Right atrium auricular region (tissue), 2 donors: ENCODE measurements at regions not wholly inside any gene's neighbourhood (a gene's known extent, or its start where the extent isn't known, plus 50 kb on each side); places are given as distances from the start of the nearest gene placed in this dataset.

Source experiments
- DNase-seq: peaks from one replicate; pipeline ENCODE4 v3.0.0-alpha.2; 2019; ENCODE audit warnings: low spot score
- H3K27ac ChIP-seq, 2 donors: fragments of 200-600 bp; sonication (generic); 1 replicate in 1 of 2; 2 replicates in 1 of 2; pipeline ENCODE4 v1.5.1; 2016 to 2019
- H3K27me3 ChIP-seq, 2 donors: fragments of 200-600 bp; sonication (generic); one replicate each; pipeline versions ENCODE4 v1.5.1 to v1.6.0; 2017 to 2019
- H3K36me3 ChIP-seq: fragments of 200-600 bp; sonication (generic); one replicate; pipeline ENCODE4 v1.5.1; 2016
- H3K4me1 ChIP-seq, 2 donors: fragments of 200-600 bp; sonication (generic); one replicate each; pipeline versions ENCODE4 v1.5.1 to v1.6.0; 2017 to 2019
- H3K4me3 ChIP-seq, 2 donors: fragments of 200-600 bp; sonication (generic); 1 replicate in 1 of 2; 2 replicates in 1 of 2; pipeline ENCODE4 v1.5.1; 2017 to 2019; ENCODE audit warnings: mild to moderate bottlenecking in 1 of 2, moderate library complexity in 1 of 2
- H3K9me3 ChIP-seq, 2 donors: fragments of 200-600 bp; sonication (generic); one replicate each; pipeline ENCODE4 v1.5.1; 2019
- CTCF ChIP-seq, 2 donors: fragments of 200-600 bp; sonication (generic); IDR thresholded peaks; one replicate each; pipeline ENCODE4 v1.5.1; 2019; ENCODE audit warnings: antibody characterized with exemption in 2 of 2

GRCh38 chr3:144164352-144164751 is 192.7 kb downstream of the DIPK2A start:
- TF ChIP-seq CTCF (IDR thresholded peaks at IDR 0.05) = no peak
- no peaks in the 10 kb centered on the region for H3K36me3 ChIP-seq
- no peak overlapping the region for H3K27ac ChIP-seq
- H3K9me3 ChIP-seq = no peaks in the 10 kb centered on the region
- no peaks in the 10 kb centered on the region for H3K27me3 ChIP-seq
- H3K4me3 ChIP-seq = no peak overlapping the region
- H3K4me1 ChIP-seq = no peaks in the 10 kb centered on the region
- DNase-seq = no peak

GRCh38 chr3:144165482-144165881 is 193.9 kb downstream of the DIPK2A start:
- H3K4me1 ChIP-seq = no peaks in the 10 kb centered on the region
- no peak for DNase-seq
- no peaks in the 10 kb centered on the region for H3K36me3 ChIP-seq
- H3K9me3 ChIP-seq = no peaks in the 10 kb centered on the region
- no peak for TF ChIP-seq CTCF (IDR thresholded peaks at IDR 0.05)
- no peak overlapping the region for H3K27ac ChIP-seq
- H3K4me3 ChIP-seq = no peak overlapping the region
- no peaks in the 10 kb centered on the region for H3K27me3 ChIP-seq

- no peak overlapping the region for H3K27ac ChIP-seq
Measured at GRCh38 chr3:144167634-144168033, 196.0 kb downstream of the DIPK2A start.

GRCh38 chr3:144173491-144173890 is 201.9 kb downstream of the DIPK2A start:
- H3K27ac ChIP-seq = no peak overlapping the region
- no peak for TF ChIP-seq CTCF (IDR thresholded peaks at IDR 0.05)
- no peaks in the 10 kb centered on the region for H3K36me3 ChIP-seq
- H3K9me3 ChIP-seq = no peaks in the 10 kb centered on the region
- H3K4me1 ChIP-seq = no peaks in the 10 kb centered on the region
- DNase-seq = no peak
- no peak overlapping the region for H3K4me3 ChIP-seq
- H3K27me3 ChIP-seq = no peaks in the 10 kb centered on the region

More at GRCh38 chr3:144167634-144168033, 196.0 kb downstream of the DIPK2A start:
- H3K36me3 ChIP-seq = no peaks in the 10 kb centered on the region
- no peaks in the 10 kb centered on the region for H3K9me3 ChIP-seq
- no peak for DNase-seq
- no peaks in the 10 kb centered on the region for H3K27me3 ChIP-seq
- H3K4me1 ChIP-seq = no peaks in the 10 kb centered on the region
- TF ChIP-seq CTCF (IDR thresholded peaks at IDR 0.05) = no peak
- no peak overlapping the region for H3K4me3 ChIP-seq

- H3K27ac ChIP-seq = no peak overlapping the region
- no peak for TF ChIP-seq CTCF (IDR thresholded peaks at IDR 0.05)
- H3K4me3 ChIP-seq = no peak overlapping the region
- H3K27me3 ChIP-seq = no peaks in the 10 kb centered on the region
- no peaks in the 10 kb centered on the region for H3K4me1 ChIP-seq
- DNase-seq = no peak
- no peaks in the 10 kb centered on the region for H3K9me3 ChIP-seq
- H3K36me3 ChIP-seq = no peaks in the 10 kb centered on the region
Measured at GRCh38 chr3:144175644-144176425, 204.2 kb downstream of the DIPK2A start.

GRCh38 chr3:144177649-144178048 is 206.0 kb downstream of the DIPK2A start:
- Histone ChIP-seq H3K4me3 (no peak overlapping the region), H3K27me3 (no peaks in the 10 kb centered on the region), H3K4me1 (no peaks in the 10 kb centered on the region), H3K36me3 (no peaks in the 10 kb centered on the region), H3K27ac (no peak overlapping the region), H3K9me3 (no peaks in the 10 kb centered on the region)
- TF ChIP-seq CTCF (IDR thresholded peaks at IDR 0.05) = no peak
- DNase-seq = no peak
